ENCODE measurements at regions not wholly inside any gene's neighbourhood (a gene's known extent, or its start where the extent isn't known, plus 50 kb on each side); places are given as distances from the start of the nearest gene placed in this dataset.

- no peaks in the 10 kb centered on the region for H3K9me3 ChIP-seq (ENCODE audit: control insufficient read depth, low read length)
- H3K4me3 ChIP-seq (ENCODE audit: low read length in 2 of 2): no peak overlapping the region
- 78 to 79% methylated on average over 3 of the region's 3 CpGs for WGBS, 2 donors
- no peaks in the 10 kb centered on the region for H3K27me3 ChIP-seq (ENCODE audit: control insufficient read depth in 1 of 2, insufficient read depth in 2 of 2, low read length in 1 of 2)
- no peaks in the 10 kb centered on the region for H3K4me1 ChIP-seq (ENCODE audit: control insufficient read depth in 1 of 2, insufficient read depth in 2 of 2, low read length in 2 of 2)
- ATAC-seq (ENCODE audit: low FRiP score) (no peak), DNase-seq (no peak)
- H3K36me3 ChIP-seq (ENCODE audit: control insufficient read depth in 1 of 2, insufficient read depth in 2 of 2, low read length in 1 of 2): no peaks in the 10 kb centered on the region
- no peak overlapping the region for H3K27ac ChIP-seq (ENCODE audit: low read depth in 1 of 2, low read length in 2 of 2)
- intact Hi-C loops (cut with DNase I): no loop called here
These were observed 52.1 kb upstream of the ANO1 start for GRCh38 chr11:70026012-70026411.

GRCh38 chr11:70026726-70027125 is 51.4 kb upstream of the ANO1 start:
- ATAC-seq (ENCODE audit: low FRiP score) (no peak), DNase-seq (no peak)
- H3K27me3 ChIP-seq (ENCODE audit: control insufficient read depth in 1 of 2, insufficient read depth in 2 of 2, low read length in 1 of 2): no peaks in the 10 kb centered on the region
- H3K9me3 ChIP-seq (ENCODE audit: control insufficient read depth, low read length): no peaks in the 10 kb centered on the region
- no peaks in the 10 kb centered on the region for H3K4me1 ChIP-seq (ENCODE audit: control insufficient read depth in 1 of 2, insufficient read depth in 2 of 2, low read length in 2 of 2)
- H3K36me3 ChIP-seq (ENCODE audit: control insufficient read depth in 1 of 2, insufficient read depth in 2 of 2, low read length in 1 of 2): no peaks in the 10 kb centered on the region
- intact Hi-C loops (cut with DNase I): no loop called here
- no peak overlapping the region for H3K4me3 ChIP-seq (ENCODE audit: low read length in 2 of 2)
- 80 to 93% methylated on average over 5 of the region's 5 CpGs for WGBS, 2 donors
- H3K27ac ChIP-seq (ENCODE audit: low read depth in 1 of 2, low read length in 2 of 2): no peak overlapping the region

DNA sequence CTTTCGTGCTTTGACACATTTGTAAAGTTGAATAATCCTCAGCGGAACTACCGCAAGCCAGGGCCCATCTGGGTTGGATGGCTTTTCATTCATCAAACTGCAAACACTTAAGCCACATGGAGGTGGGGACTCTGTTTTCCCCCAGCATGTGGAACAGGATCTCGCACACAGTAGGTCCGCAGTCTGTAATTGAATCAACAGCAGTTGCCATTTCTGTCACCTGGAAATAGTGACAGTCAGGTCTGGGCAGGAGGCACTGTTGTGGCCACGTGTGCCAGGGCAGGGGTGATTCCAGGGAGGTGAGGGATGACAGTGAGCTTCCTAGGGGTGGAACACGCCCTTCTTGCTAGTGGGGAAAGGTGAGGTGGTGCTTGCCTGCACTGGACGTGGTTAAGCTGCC is 50.7 kb upstream of the ANO1 start:
- Histone ChIP-seq H3K27ac (ENCODE audit: low read depth in 1 of 2, low read length in 2 of 2) (no peak overlapping the region), H3K27me3 (ENCODE audit: control insufficient read depth in 1 of 2, insufficient read depth in 2 of 2, low read length in 1 of 2) (no peaks in the 10 kb centered on the region), H3K36me3 (ENCODE audit: control insufficient read depth in 1 of 2, insufficient read depth in 2 of 2, low read length in 1 of 2) (no peaks in the 10 kb centered on the region), H3K4me1 (ENCODE audit: control insufficient read depth in 1 of 2, insufficient read depth in 2 of 2, low read length in 2 of 2) (no peaks in the 10 kb centered on the region), H3K4me3 (ENCODE audit: low read length in 2 of 2) (no peak overlapping the region), H3K9me3 (ENCODE audit: control insufficient read depth, low read length) (no peaks in the 10 kb centered on the region)
- WGBS, 2 donors: 89 to 91% methylated on average over 8 of the region's 8 CpGs
- DNase-seq (no peak), ATAC-seq (ENCODE audit: low FRiP score) (no peak)
- intact Hi-C loops (cut with DNase I): no loop called here

GRCh38 chr11:70028147-70028855 is 49.8 kb upstream of the ANO1 start:
- Histone ChIP-seq H3K4me1 (ENCODE audit: control insufficient read depth in 1 of 2, insufficient read depth in 2 of 2, low read length in 2 of 2) (no peaks in the 10 kb centered on the region), H3K9me3 (ENCODE audit: control insufficient read depth, low read length) (no peaks in the 10 kb centered on the region), H3K4me3 (ENCODE audit: low read length in 2 of 2) (no peak overlapping the region), H3K27me3 (ENCODE audit: control insufficient read depth in 1 of 2, insufficient read depth in 2 of 2, low read length in 1 of 2) (no peaks in the 10 kb centered on the region), H3K36me3 (ENCODE audit: control insufficient read depth in 1 of 2, insufficient read depth in 2 of 2, low read length in 1 of 2) (no peaks in the 10 kb centered on the region), H3K27ac (ENCODE audit: low read depth in 1 of 2, low read length in 2 of 2) (no peak overlapping the region)
- intact Hi-C loops (cut with DNase I): no loop called here
- ATAC-seq (ENCODE audit: low FRiP score) (no peak), DNase-seq (no peak)
- 79 to 82% methylated on average over 12 of the region's 12 CpGs for WGBS, 2 donors

All from aorta (tissue), 5 donors.